Neural progenitor cell (in vitro differentiated cells): ENCODE measurements at regions not wholly inside any gene's neighbourhood (a gene's known extent, or its start where the extent isn't known, plus 50 kb on each side); places are given as distances from the start of the nearest gene placed in this dataset.

ENCODE experiments used
- DNase-seq: peaks from one replicate; pipeline ENCODE4 v3.0.0-alpha.2; 2016; ENCODE audit warnings: low spot score
- H2AFZ ChIP-seq: fragments of 200-600 bp; sonication (generic); replicated peaks from 2 replicates; pipeline ENCODE4 v1.6.1; 2016; ENCODE audit warnings: antibody characterized with exemption
- H3F3A ChIP-seq: fragments of 200-600 bp; sonication (generic); 2 replicates; pipeline ENCODE4 v1.6.1; 2016; ENCODE audit warnings: antibody characterized with exemption, low read depth
- H3K27ac ChIP-seq: fragments of 200-600 bp; sonication (generic); 2 replicates; pipeline ENCODE4 v1.5.1; 2016; ENCODE audit warnings: mild to moderate bottlenecking
- H3K27me3 ChIP-seq: fragments of 200-600 bp; sonication (generic); 2 replicates; pipeline ENCODE4 v1.6.1; 2016; ENCODE audit warnings: mild to moderate bottlenecking, moderate library complexity
- H3K36me3 ChIP-seq: fragments of 200-600 bp; sonication (generic); 2 replicates; pipeline ENCODE4 v1.5.1; 2016
- H3K4me1 ChIP-seq: fragments of 200-600 bp; sonication (generic); 2 replicates; pipeline ENCODE4 v1.6.1; 2016; ENCODE audit warnings: mixed run types
- H3K4me2 ChIP-seq: fragments of 200-600 bp; sonication (generic); 2 replicates; pipeline ENCODE4 v1.6.1; 2016
- H3K4me3 ChIP-seq: fragments of 200-600 bp; sonication (generic); 2 replicates; pipeline ENCODE4 v1.5.1; 2016
- H3K79me2 ChIP-seq: fragments of 200-600 bp; sonication (generic); 2 replicates; pipeline ENCODE4 v1.6.1; 2016; ENCODE audit warnings: low read depth
- H3K9ac ChIP-seq: fragments of 200-600 bp; sonication (generic); 2 replicates; pipeline ENCODE4 v1.6.1; 2016
- H3K9me3 ChIP-seq: fragments of 200-600 bp; sonication (generic); 2 replicates; pipeline ENCODE4 v1.5.1; 2016; ENCODE audit warnings: low read depth
- H4K20me1 ChIP-seq: fragments of 200-600 bp; sonication (generic); 2 replicates; pipeline ENCODE4 v1.6.1; 2016; ENCODE audit warnings: low read depth
- H3K27ac Mint-ChIP-seq: 3 replicates; pipeline ENCODE4 v1.8.0; 2021; ENCODE audit warnings: mixed read lengths
- H3K27me3 Mint-ChIP-seq: 2 replicates; pipeline ENCODE4 v1.8.0; 2022; ENCODE audit warnings: low read depth, mild to moderate bottlenecking, inconsistent platforms, moderate library complexity, mixed read lengths; ENCODE audit not compliant: insufficient read depth
- H3K36me3 Mint-ChIP-seq: 3 replicates; pipeline ENCODE4 v1.8.0; 2021; ENCODE audit warnings: mixed read lengths
- H3K4me1 Mint-ChIP-seq: 3 replicates; pipeline ENCODE4 v1.8.0; 2021; ENCODE audit warnings: mixed read lengths
- H3K4me3 Mint-ChIP-seq: 3 replicates; pipeline ENCODE4 v1.8.0; 2021; ENCODE audit warnings: mild to moderate bottlenecking, moderate library complexity, mixed read lengths
- H3K9me3 Mint-ChIP-seq: 3 replicates; pipeline ENCODE4 v1.8.0; 2020; ENCODE audit warnings: mixed read lengths
- CTCF ChIP-seq: fragments of 200-600 bp; sonication (generic); IDR thresholded peaks from 2 replicates; pipeline ENCODE4 v1.5.1; 2017; ENCODE audit warnings: antibody characterized with exemption, mild to moderate bottlenecking
- EZH2 ChIP-seq: fragments of 200-600 bp; sonication (generic); IDR thresholded peaks from 2 replicates; pipeline ENCODE4 v1.6.1; 2017; ENCODE audit warnings: antibody characterized with exemption, mild to moderate bottlenecking, moderate library complexity
- EZH2phosphoT487 ChIP-seq: fragments of 200-600 bp; sonication (generic); IDR thresholded peaks from 2 replicates; pipeline ENCODE4 v1.6.1; 2017; ENCODE audit warnings: antibody characterized with exemption

DNA sequence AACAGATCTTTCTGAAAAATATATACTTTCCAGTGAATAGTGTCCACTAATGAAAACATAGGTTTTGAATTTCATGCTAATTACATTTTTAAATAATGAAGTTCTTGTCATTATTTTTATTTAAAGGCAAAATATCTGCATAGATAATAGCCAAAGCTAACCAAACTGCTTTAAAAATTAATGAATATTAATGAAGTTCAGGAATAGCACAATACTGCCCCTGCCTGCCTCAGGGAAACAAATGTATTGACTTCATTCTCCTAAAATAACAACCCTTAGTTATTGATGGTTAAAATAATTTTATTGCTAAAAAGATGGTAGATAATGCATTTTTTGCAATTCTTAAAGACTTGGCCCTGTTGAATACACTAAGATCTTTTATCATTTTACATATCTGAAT is 103.6 kb upstream of the SSBP2 start:
- H3K9ac ChIP-seq = no peak overlapping the region
- Mint-ChIP-seq H3K27me3 (peaks cover 12% of the 10 kb centered on the region), H3K27ac (no peak overlapping the region), H3K9me3 (no peaks in the 10 kb centered on the region), H3K4me3 (no peak overlapping the region), H3K36me3 (no peaks in the 10 kb centered on the region), H3K4me1 (peaks cover 72% of the 10 kb centered on the region)
- no peak overlapping the region for H2AFZ ChIP-seq
- peaks cover 48% of the 10 kb centered on the region for H3F3A ChIP-seq
- H3K4me1 ChIP-seq = peaks cover 68% of the 10 kb centered on the region
- no peak for DNase-seq
- H3K9me3 ChIP-seq = no peaks in the 10 kb centered on the region
- H3K36me3 ChIP-seq = no peaks in the 10 kb centered on the region
- no peak overlapping the region for H3K4me3 ChIP-seq
- TF ChIP-seq CTCF = peak; percentile 30
- no peak for TF ChIP-seq EZH2
- no peaks in the 10 kb centered on the region for H3K27me3 ChIP-seq
- peak overlapping the region; percentile 53 for H3K4me2 ChIP-seq
- no peak overlapping the region for H3K27ac ChIP-seq
- no peaks in the 10 kb centered on the region for H4K20me1 ChIP-seq
- H3K79me2 ChIP-seq = no peaks in the 10 kb centered on the region

DNA sequence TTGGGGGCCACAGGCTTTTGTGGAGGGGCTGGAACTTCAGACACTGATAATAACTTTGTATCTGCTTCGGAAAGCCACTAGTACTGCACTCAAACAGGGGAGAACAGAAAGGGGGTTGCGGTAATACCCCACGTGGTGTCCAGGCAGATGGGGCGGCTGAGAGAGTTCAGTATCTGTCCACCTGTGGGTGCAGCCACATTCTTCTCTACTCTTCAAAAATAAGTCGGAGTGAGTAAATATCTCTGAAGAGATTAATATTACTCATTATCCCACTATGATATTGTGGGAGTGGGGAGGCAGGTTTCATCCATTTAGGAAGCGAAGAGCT is 102.1 kb upstream of the SSBP2 start:
- H3K27me3 Mint-ChIP-seq = peaks cover 12% of the 10 kb centered on the region
- Histone ChIP-seq H3K36me3 (no peaks in the 10 kb centered on the region), H4K20me1 (no peaks in the 10 kb centered on the region), H3K27ac (peak overlapping the region; percentile 98), H3K4me1 (peaks cover 80% of the 10 kb centered on the region), H3K4me2 (peak overlapping the region; percentile 76), H3K27me3 (no peaks in the 10 kb centered on the region), H3F3A (peaks cover 55% of the 10 kb centered on the region), H3K9me3 (no peaks in the 10 kb centered on the region), H3K79me2 (no peaks in the 10 kb centered on the region), H3K9ac (no peak overlapping the region), H3K4me3 (peak overlapping the region; percentile 46), H2AFZ (no peak overlapping the region)
- H3K9me3 Mint-ChIP-seq = peaks cover 4% of the 10 kb centered on the region
- H3K27ac Mint-ChIP-seq = peak overlapping the region; percentile 98
- DNase-seq = peak; percentile 14
- TF ChIP-seq EZH2phosphoT487 (no peak), EZH2 (no peak), CTCF (no peak)
- H3K36me3 Mint-ChIP-seq = no peaks in the 10 kb centered on the region
- peaks cover 85% of the 10 kb centered on the region for H3K4me1 Mint-ChIP-seq
- H3K4me3 Mint-ChIP-seq = peak overlapping the region; percentile 92

DNA sequence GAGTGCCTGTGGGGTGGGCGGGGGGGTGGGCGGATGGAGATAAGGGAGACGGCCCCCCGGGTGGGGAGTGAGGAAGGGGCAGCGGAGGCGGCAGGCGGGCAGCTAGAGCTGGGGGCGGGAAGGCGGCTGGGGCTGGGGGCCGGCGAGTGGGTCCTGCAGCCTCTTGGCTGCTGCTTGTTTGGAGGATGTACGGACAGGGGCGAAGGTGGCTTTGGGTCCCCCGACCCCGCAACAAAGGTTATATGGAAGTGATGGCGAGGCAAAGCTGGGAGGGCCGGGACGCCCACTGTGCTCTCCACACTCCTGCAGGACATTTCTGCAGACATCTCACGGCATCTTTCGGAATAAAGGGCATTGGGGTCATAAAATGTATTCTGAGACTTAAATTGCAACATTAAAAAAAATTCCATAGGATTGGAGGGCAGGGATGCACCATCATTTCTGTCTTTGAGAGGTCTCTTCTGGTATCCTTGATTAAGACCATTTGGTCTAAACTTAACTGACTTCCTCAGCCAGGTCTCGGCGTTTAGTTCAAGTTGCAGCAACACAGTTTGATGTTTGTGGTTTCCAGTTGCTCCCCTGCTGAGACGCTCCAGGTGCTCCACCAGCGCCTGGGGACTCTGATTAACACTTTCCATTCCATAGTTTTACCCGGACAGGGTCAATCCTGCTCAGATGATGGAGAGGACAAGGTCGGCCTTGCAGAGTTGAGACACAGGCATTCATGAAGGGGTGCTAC is 101.6 kb upstream of the SSBP2 start:
- Histone ChIP-seq H3K9me3 (no peaks in the 10 kb centered on the region), H4K20me1 (no peaks in the 10 kb centered on the region), H2AFZ (no peak overlapping the region), H3K4me3 (peak overlapping the region; percentile 46), H3K27me3 (no peaks in the 10 kb centered on the region), H3F3A (peaks cover 55% of the 10 kb centered on the region), H3K4me2 (peak overlapping the region; percentile 76), H3K4me1 (peaks cover 80% of the 10 kb centered on the region), H3K36me3 (no peaks in the 10 kb centered on the region), H3K9ac (no peak overlapping the region), H3K27ac (peak overlapping the region; percentile 98), H3K79me2 (no peaks in the 10 kb centered on the region)
- Mint-ChIP-seq H3K27me3 (peaks cover 12% of the 10 kb centered on the region), H3K27ac (peak overlapping the region; percentile 98), H3K4me1 (peaks cover 85% of the 10 kb centered on the region), H3K36me3 (no peaks in the 10 kb centered on the region), H3K9me3 (peaks cover 5% of the 10 kb centered on the region), H3K4me3 (peak overlapping the region; percentile 92)
- TF ChIP-seq CTCF (no peak), EZH2 (no peak), EZH2phosphoT487 (no peak)
- DNase-seq = peak; percentile 65
